ENCODE measurements at regions not wholly inside any gene's neighbourhood (a gene's known extent, or its start where the extent isn't known, plus 50 kb on each side); places are given as distances from the start of the nearest gene placed in this dataset.

- Histone ChIP-seq H3K4me1 (ENCODE audit: insufficient read depth, low read length) (peaks cover 6% of the 10 kb centered on the region; the same call in 1 of the 2 replicates), H3K27ac (ENCODE audit: low read length) (no peak overlapping the region), H3K9me3 (ENCODE audit: insufficient read depth, low read depth, low read length) (no peaks in the 10 kb centered on the region; the same call in 1 of the 2 replicates), H3K36me3 (ENCODE audit: insufficient read depth, low read depth, low read length) (no peaks in the 10 kb centered on the region), H3K4me3 (ENCODE audit: low read length) (no peak overlapping the region), H3K27me3 (ENCODE audit: insufficient read depth, low read length) (no peaks in the 10 kb centered on the region), H3K9ac (ENCODE audit: low read depth, low read length) (no peak overlapping the region)
Measured at GRCh38 chr14:38752750-38753149, 350.3 kb downstream of the SEC23A start.

DNA sequence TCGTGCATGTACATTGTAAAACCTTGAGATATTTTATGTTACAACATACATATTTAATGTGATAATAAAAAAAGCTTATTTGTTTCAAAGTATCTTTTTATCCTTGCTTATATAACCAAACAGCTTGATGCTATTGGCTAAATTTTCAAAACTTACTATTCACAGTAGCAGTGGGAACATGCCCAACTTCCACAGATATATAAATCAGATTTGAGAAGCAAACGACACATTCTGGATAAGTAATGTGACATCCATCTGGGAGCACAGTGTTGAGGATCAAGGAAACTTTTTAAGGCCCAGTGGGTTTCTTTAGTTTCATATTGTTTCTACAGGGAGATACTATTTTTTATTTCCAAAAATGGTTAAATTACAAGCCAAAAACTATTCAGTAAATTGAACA is 350.7 kb downstream of the SEC23A start:
- Histone ChIP-seq H3K9ac (ENCODE audit: low read depth, low read length) (no peak overlapping the region), H3K4me3 (ENCODE audit: low read length) (no peak overlapping the region), H3K36me3 (ENCODE audit: insufficient read depth, low read depth, low read length) (no peaks in the 10 kb centered on the region), H3K4me1 (ENCODE audit: insufficient read depth, low read length) (peaks cover 6% of the 10 kb centered on the region; the same call in 1 of the 2 replicates), H3K27ac (ENCODE audit: low read length) (no peak overlapping the region), H3K9me3 (ENCODE audit: insufficient read depth, low read depth, low read length) (no peaks in the 10 kb centered on the region; the same call in 1 of the 2 replicates), H3K27me3 (ENCODE audit: insufficient read depth, low read length) (no peaks in the 10 kb centered on the region)

- H3K27me3 ChIP-seq (ENCODE audit: insufficient read depth, low read length), result no peaks in the 10 kb centered on the region
- peaks cover 6% of the 10 kb centered on the region; the same call in 1 of the 2 replicates for H3K4me1 ChIP-seq (ENCODE audit: insufficient read depth, low read length)
- H3K36me3 ChIP-seq (ENCODE audit: insufficient read depth, low read depth, low read length), result no peaks in the 10 kb centered on the region
- H3K27ac ChIP-seq (ENCODE audit: low read length), result no peak overlapping the region
- no peak overlapping the region for H3K9ac ChIP-seq (ENCODE audit: low read depth, low read length)
- H3K9me3 ChIP-seq (ENCODE audit: insufficient read depth, low read depth, low read length), result no peaks in the 10 kb centered on the region; the same call in 1 of the 2 replicates
- no peak overlapping the region for H3K4me3 ChIP-seq (ENCODE audit: low read length)
Measured at GRCh38 chr14:38751459-38751858, 351.6 kb downstream of the SEC23A start.

- Histone ChIP-seq H3K4me3 (ENCODE audit: low read length) (no peak overlapping the region), H3K36me3 (ENCODE audit: insufficient read depth, low read depth, low read length) (no peaks in the 10 kb centered on the region), H3K9ac (ENCODE audit: low read depth, low read length) (no peak overlapping the region), H3K27me3 (ENCODE audit: insufficient read depth, low read length) (no peaks in the 10 kb centered on the region), H3K9me3 (ENCODE audit: insufficient read depth, low read depth, low read length) (no peaks in the 10 kb centered on the region), H3K4me1 (ENCODE audit: insufficient read depth, low read length) (peaks cover 5% of the 10 kb centered on the region; the same call in 1 of the 2 replicates), H3K27ac (ENCODE audit: low read length) (no peak overlapping the region)
Measured at GRCh38 chr14:38749936-38750335, 353.1 kb downstream of the SEC23A start.

DNA sequence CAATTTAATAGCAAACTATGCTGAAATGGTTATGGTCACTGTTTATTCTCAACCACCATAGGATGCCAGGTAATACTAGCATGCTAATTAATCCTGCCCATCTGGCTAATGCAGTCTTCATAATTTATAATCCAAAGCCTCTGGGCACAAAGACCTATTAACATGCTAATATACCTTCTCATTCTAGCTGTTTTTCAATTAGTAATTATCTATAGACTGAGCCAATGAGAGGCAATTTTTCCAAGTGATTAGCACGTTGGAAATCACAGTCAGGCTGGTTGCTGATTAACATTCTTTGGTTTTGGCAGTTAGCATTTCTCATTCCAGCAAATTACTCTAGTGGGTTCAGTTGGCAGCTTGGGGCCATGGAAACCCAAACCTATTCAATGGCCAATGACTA is 357.2 kb downstream of the SEC23A start:
- no peak overlapping the region for H3K9ac ChIP-seq (ENCODE audit: low read depth, low read length)
- H3K27ac ChIP-seq (ENCODE audit: low read length), result no peak overlapping the region

DNA sequence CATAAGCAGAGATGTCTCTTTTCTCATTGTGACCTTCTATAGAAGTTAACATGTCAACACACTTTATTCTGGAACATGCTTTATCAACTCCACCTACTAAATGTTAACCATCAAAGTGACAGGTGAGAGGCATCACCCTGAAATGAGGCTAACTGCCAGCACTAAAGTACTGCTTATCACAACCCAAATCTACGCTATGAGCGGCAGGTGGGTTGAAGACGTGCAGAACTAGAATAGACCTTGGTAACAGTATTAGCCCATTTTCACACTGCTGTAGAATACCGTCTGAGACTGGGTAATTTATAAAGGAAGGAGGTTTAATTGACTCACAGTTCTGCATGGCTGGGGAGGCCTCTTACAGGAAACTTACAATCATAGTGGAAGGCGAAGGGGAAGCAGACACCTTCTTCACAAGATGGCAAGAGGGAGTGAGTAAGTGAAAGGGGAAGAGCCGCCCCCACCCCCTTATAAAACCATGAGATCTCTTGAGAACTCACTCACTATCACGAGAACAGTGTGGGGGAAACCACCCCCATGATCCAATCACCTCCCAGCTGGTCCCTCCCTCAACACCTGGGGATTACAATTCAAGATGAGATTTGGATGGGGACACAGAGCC is 359.0 kb downstream of the SEC23A start:
- Histone ChIP-seq H3K27me3 (ENCODE audit: insufficient read depth, low read length) (no peaks in the 10 kb centered on the region), H3K9me3 (ENCODE audit: insufficient read depth, low read depth, low read length) (no peaks in the 10 kb centered on the region), H3K4me1 (ENCODE audit: insufficient read depth, low read length) (no peaks in the 10 kb centered on the region; the same call in 1 of the 2 replicates), H3K4me3 (ENCODE audit: low read length) (no peak overlapping the region), H3K9ac (ENCODE audit: low read depth, low read length) (no peak overlapping the region), H3K27ac (ENCODE audit: low read length) (no peak overlapping the region), H3K36me3 (ENCODE audit: insufficient read depth, low read depth, low read length) (no peaks in the 10 kb centered on the region)

More for the DNA sequence above, 357.2 kb downstream of the SEC23A start:
- H3K9me3 ChIP-seq (ENCODE audit: insufficient read depth, low read depth, low read length), result no peaks in the 10 kb centered on the region
- no peaks in the 10 kb centered on the region for H3K27me3 ChIP-seq (ENCODE audit: insufficient read depth, low read length)
- no peaks in the 10 kb centered on the region; the same call in none of the 2 replicates for H3K4me1 ChIP-seq (ENCODE audit: insufficient read depth, low read length)
- no peaks in the 10 kb centered on the region for H3K36me3 ChIP-seq (ENCODE audit: insufficient read depth, low read depth, low read length)
- H3K4me3 ChIP-seq (ENCODE audit: low read length), result no peak overlapping the region

- Histone ChIP-seq H3K9me3 (ENCODE audit: insufficient read depth, low read depth, low read length) (no peaks in the 10 kb centered on the region; the same call in 1 of the 2 replicates), H3K9ac (ENCODE audit: low read depth, low read length) (no peak overlapping the region), H3K4me3 (ENCODE audit: low read length) (no peak overlapping the region), H3K27ac (ENCODE audit: low read length) (no peak overlapping the region), H3K4me1 (ENCODE audit: insufficient read depth, low read length) (no peaks in the 10 kb centered on the region), H3K36me3 (ENCODE audit: insufficient read depth, low read depth, low read length) (no peaks in the 10 kb centered on the region), H3K27me3 (ENCODE audit: insufficient read depth, low read length) (no peaks in the 10 kb centered on the region)
Measured at GRCh38 chr14:38737686-38738407, 365.2 kb downstream of the SEC23A start.

DNA sequence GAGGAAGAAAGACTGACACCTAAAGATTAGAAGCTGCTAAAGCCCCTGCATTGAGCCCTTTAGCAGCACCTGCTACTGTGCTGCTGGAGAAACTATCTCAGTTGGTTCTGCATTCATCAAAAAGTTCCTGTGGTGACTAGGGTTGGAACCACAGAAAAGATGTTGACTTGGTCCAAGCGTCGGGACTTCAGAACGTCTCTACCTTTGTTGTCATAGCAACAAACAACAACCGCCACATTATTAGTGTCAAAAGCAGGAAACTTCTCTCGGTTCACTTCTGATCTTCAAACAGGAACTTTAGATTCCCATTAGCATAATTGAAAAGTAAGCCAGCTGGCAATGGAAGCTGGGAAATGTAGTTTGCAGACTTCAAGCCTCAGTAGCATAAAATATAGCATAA is 368.0 kb downstream of the SEC23A start:
- Histone ChIP-seq H3K9me3 (ENCODE audit: insufficient read depth, low read depth, low read length) (no peaks in the 10 kb centered on the region; the same call in 1 of the 2 replicates), H3K27ac (ENCODE audit: low read length) (no peak overlapping the region), H3K9ac (ENCODE audit: low read depth, low read length) (no peak overlapping the region), H3K36me3 (ENCODE audit: insufficient read depth, low read depth, low read length) (no peaks in the 10 kb centered on the region), H3K4me1 (ENCODE audit: insufficient read depth, low read length) (no peaks in the 10 kb centered on the region), H3K27me3 (ENCODE audit: insufficient read depth, low read length) (no peaks in the 10 kb centered on the region), H3K4me3 (ENCODE audit: low read length) (no peak overlapping the region)

DNA sequence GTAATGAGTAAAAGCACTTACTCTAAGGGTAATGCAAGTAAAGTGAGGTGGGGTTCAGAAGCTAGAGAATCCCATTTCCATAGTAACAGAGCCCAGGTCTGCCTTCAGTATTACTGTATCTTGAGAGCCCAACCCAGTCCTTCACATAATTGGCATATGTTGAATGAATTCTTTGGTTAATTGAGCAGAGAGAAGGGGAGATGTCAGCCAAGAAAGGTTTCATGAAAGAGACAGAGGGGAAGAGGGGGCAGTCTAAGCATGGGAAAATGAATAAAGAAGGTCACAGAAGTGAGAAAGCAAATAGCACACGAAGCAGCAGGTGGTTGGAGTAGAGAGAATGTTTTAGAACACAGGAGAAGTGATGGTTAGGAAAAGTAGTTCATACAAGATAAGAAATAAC is 371.1 kb downstream of the SEC23A start:
- H3K27me3 ChIP-seq (ENCODE audit: insufficient read depth, low read length), result no peaks in the 10 kb centered on the region
- H3K27ac ChIP-seq (ENCODE audit: low read length), result no peak overlapping the region
- no peaks in the 10 kb centered on the region for H3K36me3 ChIP-seq (ENCODE audit: insufficient read depth, low read depth, low read length)
- no peak overlapping the region for H3K4me3 ChIP-seq (ENCODE audit: low read length)
- no peaks in the 10 kb centered on the region; the same call in 1 of the 2 replicates for H3K9me3 ChIP-seq (ENCODE audit: insufficient read depth, low read depth, low read length)
- no peak overlapping the region for H3K9ac ChIP-seq (ENCODE audit: low read depth, low read length)
- no peaks in the 10 kb centered on the region for H3K4me1 ChIP-seq (ENCODE audit: insufficient read depth, low read length)

- Histone ChIP-seq H3K4me1 (ENCODE audit: insufficient read depth, low read length) (no peaks in the 10 kb centered on the region), H3K27me3 (ENCODE audit: insufficient read depth, low read length) (no peaks in the 10 kb centered on the region), H3K36me3 (ENCODE audit: insufficient read depth, low read depth, low read length) (no peaks in the 10 kb centered on the region), H3K27ac (ENCODE audit: low read length) (no peak overlapping the region), H3K9ac (ENCODE audit: low read depth, low read length) (no peak overlapping the region), H3K9me3 (ENCODE audit: insufficient read depth, low read depth, low read length) (no peaks in the 10 kb centered on the region; the same call in 1 of the 2 replicates), H3K4me3 (ENCODE audit: low read length) (no peak overlapping the region)
Measured at GRCh38 chr14:38730420-38730819, 372.6 kb downstream of the SEC23A start.

DNA sequence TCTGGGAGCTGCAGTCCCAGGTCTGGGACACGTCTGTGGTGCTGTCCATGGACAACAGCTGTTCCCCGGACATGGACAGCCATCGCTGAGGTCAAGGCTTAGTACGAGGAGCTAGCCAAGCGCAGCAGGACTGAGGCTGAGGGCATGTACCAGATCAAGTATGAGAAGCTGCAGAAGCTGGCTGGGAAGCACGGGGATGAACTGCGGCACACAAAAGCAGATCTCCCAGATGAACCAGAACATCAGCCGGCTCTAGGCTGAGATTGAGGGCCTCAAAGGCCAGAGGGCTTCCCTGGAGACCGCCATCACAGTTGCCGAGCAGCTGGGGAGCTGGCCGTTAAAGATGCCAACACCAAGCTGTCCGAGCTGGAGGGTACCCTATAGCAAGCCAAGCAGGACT is 375.3 kb downstream of the SEC23A start:
- Histone ChIP-seq H3K27me3 (ENCODE audit: insufficient read depth, low read length) (no peaks in the 10 kb centered on the region), H3K27ac (ENCODE audit: low read length) (no peak overlapping the region), H3K9me3 (ENCODE audit: insufficient read depth, low read depth, low read length) (no peaks in the 10 kb centered on the region), H3K9ac (ENCODE audit: low read depth, low read length) (no peak overlapping the region), H3K36me3 (ENCODE audit: insufficient read depth, low read depth, low read length) (no peaks in the 10 kb centered on the region), H3K4me1 (ENCODE audit: insufficient read depth, low read length) (no peaks in the 10 kb centered on the region), H3K4me3 (ENCODE audit: low read length) (no peak overlapping the region)

- no peaks in the 10 kb centered on the region for H3K27me3 ChIP-seq (ENCODE audit: insufficient read depth, low read length)
- no peaks in the 10 kb centered on the region for H3K36me3 ChIP-seq (ENCODE audit: insufficient read depth, low read depth, low read length)
- H3K27ac ChIP-seq (ENCODE audit: low read length), result no peak overlapping the region
- H3K4me3 ChIP-seq (ENCODE audit: low read length), result no peak overlapping the region
- no peaks in the 10 kb centered on the region for H3K9me3 ChIP-seq (ENCODE audit: insufficient read depth, low read depth, low read length)
- no peaks in the 10 kb centered on the region for H3K4me1 ChIP-seq (ENCODE audit: insufficient read depth, low read length)
- H3K9ac ChIP-seq (ENCODE audit: low read depth, low read length), result no peak overlapping the region
Measured at GRCh38 chr14:38724621-38725020, 378.4 kb downstream of the SEC23A start.

Data from iPS-20b (cell line).